CD8-positive, alpha-beta memory T cell (primary cell): ENCODE measurements at regions not wholly inside any gene's neighbourhood (a gene's known extent, or its start where the extent isn't known, plus 50 kb on each side); places are given as distances from the start of the nearest gene placed in this dataset.

Experiments
- CTCF ChIA-PET: fragments of 350-600 bp; sonication (Branson Sonifier 250); formaldehyde crosslinking; loops from one replicate; lab custom pipeline; 2021; ENCODE audit warnings: antibody characterized with exemption; lab: Charles Lee
- POLR2A ChIA-PET: fragments of 350-600 bp; sonication (Branson Sonifier 250); formaldehyde crosslinking; loops from one replicate; lab custom pipeline; 2021; ENCODE audit warnings: antibody characterized with exemption; lab: Charles Lee
- DNase-seq, 5 donors: peaks; one replicate each; pipeline versions ENCODE4 v3.0.0 to v3.0.0-alpha.2; 2020 to 2022; ENCODE audit warnings: mixed read lengths in 1 of 5
- H3K27ac ChIP-seq: one replicate; pipeline ENCODE4 v1.7.0; 2013; ENCODE audit warnings: low read depth, mild to moderate bottlenecking, low read length, moderate library complexity
- H3K27me3 ChIP-seq: 2 replicates; pipeline ENCODE4 v1.7.0; 2013; ENCODE audit warnings: low read length, mild to moderate bottlenecking; ENCODE audit not compliant: insufficient read depth, poor library complexity, severe bottlenecking
- H3K36me3 ChIP-seq: 2 replicates; pipeline ENCODE4 v1.7.0; 2013; ENCODE audit warnings: mild to moderate bottlenecking, low read length, moderate library complexity; ENCODE audit not compliant: insufficient read depth
- H3K4me1 ChIP-seq: 2 replicates; pipeline ENCODE4 v1.7.0; 2013; ENCODE audit warnings: mild to moderate bottlenecking, low read length, moderate library complexity; ENCODE audit not compliant: insufficient read depth
- H3K4me3 ChIP-seq: 2 replicates; pipeline ENCODE4 v1.7.0; 2013; ENCODE audit warnings: mild to moderate bottlenecking, low read length
- H3K9me3 ChIP-seq: 2 replicates; pipeline ENCODE4 v1.7.0; 2013; ENCODE audit warnings: mild to moderate bottlenecking, low read length
- H3K27ac Mint-ChIP-seq, 8 donors: one replicate each; pipeline ENCODE4 v1.8.0; 2020 to 2021; ENCODE audit warnings: mixed read lengths in 8 of 8, mild to moderate bottlenecking in 6 of 8, inconsistent platforms in 3 of 8, moderate library complexity in 3 of 8
- H3K27me3 Mint-ChIP-seq, 2 donors: one replicate each; pipeline ENCODE4 v1.8.0; 2020 to 2021; ENCODE audit warnings: mixed read lengths in 2 of 2, mild to moderate bottlenecking in 1 of 2, moderate library complexity in 1 of 2
- H3K36me3 Mint-ChIP-seq, 3 donors: one replicate each; pipeline ENCODE4 v1.8.0; 2020 to 2021; ENCODE audit warnings: mixed read lengths in 3 of 3, inconsistent platforms in 1 of 3, mild to moderate bottlenecking in 1 of 3
- H3K4me1 Mint-ChIP-seq, 3 donors: one replicate each; pipeline ENCODE4 v1.8.0; 2020 to 2021; ENCODE audit warnings: mixed read lengths in 3 of 3, inconsistent platforms in 1 of 3, mild to moderate bottlenecking in 1 of 3
- H3K4me3 Mint-ChIP-seq, 7 donors: one replicate each; pipeline ENCODE4 v1.8.0; 2020 to 2021; ENCODE audit warnings: mixed read lengths in 7 of 7, mild to moderate bottlenecking in 6 of 7, moderate library complexity in 4 of 7, inconsistent platforms in 2 of 7
- H3K9me3 Mint-ChIP-seq, 5 donors: one replicate each; pipeline ENCODE4 v1.8.0; 2020 to 2022; ENCODE audit warnings: mixed read lengths in 5 of 5, mild to moderate bottlenecking in 3 of 5, moderate library complexity in 2 of 5, inconsistent platforms in 1 of 5

DNA sequence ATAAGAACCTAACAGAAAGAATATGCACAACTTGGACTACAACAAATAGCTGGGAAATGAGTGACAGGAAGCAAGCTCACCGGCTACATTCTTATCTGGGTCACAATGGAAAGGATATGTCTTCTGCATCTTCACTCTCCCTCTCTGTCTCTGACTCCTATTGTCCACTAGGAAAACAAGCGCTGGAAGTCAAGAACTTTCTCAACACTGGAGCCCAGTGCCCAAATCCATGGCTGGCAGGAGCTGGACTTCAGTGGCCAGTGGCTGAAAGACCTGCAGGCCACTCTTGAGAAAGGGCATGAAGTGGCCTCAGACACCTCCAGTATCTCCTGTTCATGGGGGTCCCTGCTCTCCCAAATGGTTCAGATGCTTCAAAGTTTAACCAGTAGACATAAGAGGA is 62.0 kb downstream of the FAM50B start:
- DNase-seq, result no peak
- no peaks in the 10 kb centered on the region for H3K36me3 Mint-ChIP-seq
- peaks cover 28 to 30% (median 28%) of the 10 kb centered on the region in 3 donors for H3K4me1 Mint-ChIP-seq
- H3K9me3 Mint-ChIP-seq, result no peaks in the 10 kb centered on the region
- no peaks in the 10 kb centered on the region for H3K9me3 ChIP-seq
- CTCF ChIA-PET, result no interaction called here
- H3K36me3 ChIP-seq, result no peaks in the 10 kb centered on the region
- POLR2A ChIA-PET, result no interaction called here
- no peak overlapping the region for H3K4me3 Mint-ChIP-seq
- peaks cover 11 to 76% of the 10 kb centered on the region in 2 donors for H3K27me3 Mint-ChIP-seq
- H3K27ac ChIP-seq, result no peak overlapping the region
- H3K4me3 ChIP-seq, result no peak overlapping the region
- H3K27ac Mint-ChIP-seq, result no peak overlapping the region
- H3K4me1 ChIP-seq, result peaks cover 22% of the 10 kb centered on the region
- peaks cover 4% of the 10 kb centered on the region for H3K27me3 ChIP-seq

DNA sequence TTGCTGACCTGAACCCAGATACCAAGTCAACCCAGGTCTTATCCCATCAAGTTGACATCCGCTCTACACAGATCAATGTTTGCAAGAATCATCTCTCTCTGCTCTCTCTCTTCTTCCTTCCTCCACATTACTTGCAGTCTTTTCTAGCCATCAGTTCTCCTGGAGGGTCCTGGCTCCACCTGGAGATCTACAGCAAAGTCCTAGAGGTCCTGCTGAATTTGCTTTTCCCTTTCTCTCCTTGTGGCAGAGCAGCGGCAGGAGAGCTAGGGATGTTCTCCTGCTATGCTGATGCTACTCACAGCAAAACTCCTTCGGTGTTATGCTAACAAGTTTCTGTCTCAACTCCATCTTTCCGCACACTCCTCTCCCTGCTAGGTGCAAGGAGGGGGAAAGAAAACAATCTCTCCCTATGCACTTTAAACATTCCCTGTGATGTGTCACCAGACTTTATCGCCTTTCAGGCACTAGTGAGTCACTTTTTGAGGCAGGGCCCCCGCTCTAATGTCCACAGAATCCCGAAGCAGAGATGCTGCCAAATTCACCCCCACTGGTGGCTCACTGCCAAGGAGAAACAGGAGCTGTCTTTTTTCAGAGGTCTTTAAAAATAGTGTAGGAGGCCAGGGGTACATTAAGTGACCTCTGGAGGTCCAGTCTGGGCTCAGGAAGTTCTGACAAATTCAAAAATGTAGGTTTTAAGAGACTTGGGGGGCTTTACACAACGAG is 62.6 kb downstream of the FAM50B start:
- no peak for DNase-seq
- CTCF ChIA-PET, result no interaction called here
- Mint-ChIP-seq H3K4me3 (no peak overlapping the region), H3K27ac (no peak overlapping the region), H3K4me1 (peaks cover 27 to 36% (median 34%) of the 10 kb centered on the region in 3 donors), H3K36me3 (no peaks in the 10 kb centered on the region), H3K9me3 (no peaks in the 10 kb centered on the region), H3K27me3 (peaks cover 11 to 70% of the 10 kb centered on the region in 2 donors)
- H3K27ac ChIP-seq, result no peak overlapping the region
- H3K9me3 ChIP-seq, result no peaks in the 10 kb centered on the region
- peaks cover 24% of the 10 kb centered on the region for H3K4me1 ChIP-seq
- no peaks in the 10 kb centered on the region for H3K36me3 ChIP-seq
- H3K4me3 ChIP-seq, result no peak overlapping the region
- peaks cover 4% of the 10 kb centered on the region for H3K27me3 ChIP-seq
- POLR2A ChIA-PET, result no interaction called here

DNA sequence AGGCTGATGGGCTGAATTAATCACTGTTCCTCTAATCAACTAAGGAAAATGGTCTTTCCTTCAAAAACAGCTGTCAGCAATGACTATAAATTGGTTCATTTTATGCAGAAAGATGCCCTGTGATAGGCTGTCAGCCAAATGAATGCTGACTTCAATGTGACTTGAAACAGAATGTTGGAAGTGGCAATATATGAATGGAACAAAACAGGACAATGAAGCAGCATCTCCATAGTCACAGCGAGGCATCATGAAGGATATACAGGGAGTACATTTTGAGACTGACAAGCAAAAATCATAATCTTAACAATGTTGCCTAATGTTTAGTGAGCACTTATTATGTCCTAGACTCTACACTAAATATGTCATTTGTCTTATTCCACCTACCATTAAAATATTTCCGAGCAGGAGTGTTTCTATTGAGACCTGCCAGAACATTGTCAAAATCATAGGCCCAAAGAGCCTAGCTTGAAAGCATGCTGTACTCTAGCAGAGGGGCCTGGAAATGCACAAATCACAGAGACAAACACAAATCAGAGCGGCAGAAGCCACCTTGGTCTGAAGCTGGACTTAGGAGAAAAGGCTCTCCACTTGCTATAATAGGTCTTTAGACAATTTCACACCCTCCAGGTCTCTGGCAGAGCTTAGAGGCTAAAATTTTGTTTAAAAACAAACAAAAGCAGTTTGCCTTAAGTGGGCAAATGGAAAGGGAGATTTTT is 63.3 kb downstream of the FAM50B start:
- DNase-seq, result no peak
- Mint-ChIP-seq H3K4me3 (no peak overlapping the region), H3K36me3 (no peaks in the 10 kb centered on the region), H3K27ac (no peak overlapping the region), H3K4me1 (peaks cover 30 to 41% (median 36%) of the 10 kb centered on the region in 3 donors), H3K9me3 (no peaks in the 10 kb centered on the region), H3K27me3 (peaks cover 11 to 69% of the 10 kb centered on the region in 2 donors)
- H3K4me3 ChIP-seq, result no peak overlapping the region
- H3K27ac ChIP-seq, result no peak overlapping the region
- peaks cover 24% of the 10 kb centered on the region for H3K4me1 ChIP-seq
- ChIA-PET POLR2A (no interaction called here), CTCF (no interaction called here)
- H3K27me3 ChIP-seq, result peaks cover 4% of the 10 kb centered on the region
- H3K9me3 ChIP-seq, result no peaks in the 10 kb centered on the region
- H3K36me3 ChIP-seq, result no peaks in the 10 kb centered on the region

DNA sequence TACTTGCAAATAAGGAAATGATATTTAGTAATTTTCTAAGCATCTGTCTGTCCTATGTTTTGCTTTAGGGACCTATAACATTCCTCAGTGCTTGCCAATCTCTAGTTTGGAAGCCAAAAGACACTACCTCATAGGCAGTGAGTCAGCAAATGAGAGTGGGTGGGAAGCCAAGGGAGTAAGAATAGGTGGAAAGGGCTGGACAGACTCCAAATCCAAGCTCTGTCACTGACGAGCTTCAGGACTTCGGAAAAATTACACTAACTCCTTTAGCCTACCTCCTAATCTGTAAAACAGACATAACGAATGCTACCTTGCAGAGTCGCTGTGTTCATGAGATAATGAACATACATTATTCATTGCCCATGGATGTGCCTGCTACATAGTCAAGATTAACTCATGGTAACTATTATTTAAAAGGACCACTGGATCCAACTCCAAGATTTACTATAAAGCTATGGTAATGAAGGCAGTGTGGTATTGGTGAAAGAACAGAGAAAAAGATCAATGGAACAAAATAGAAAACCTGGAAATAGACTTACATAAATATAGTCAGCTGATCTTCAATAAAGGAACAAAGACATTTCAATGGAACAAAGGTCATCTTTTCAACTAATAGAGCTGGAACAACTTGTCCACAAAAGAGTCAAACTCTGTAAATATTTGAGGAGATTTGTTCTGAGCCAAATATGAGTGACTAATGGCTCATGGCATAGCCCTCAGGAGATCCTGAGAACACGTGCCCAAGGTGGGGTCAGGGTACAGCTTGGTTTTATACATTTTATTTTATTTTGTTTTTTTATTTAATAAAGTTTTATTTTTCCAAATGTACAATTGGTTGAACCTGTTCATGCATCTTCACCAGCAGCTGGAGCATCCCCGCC is 64.1 kb downstream of the FAM50B start:
- Mint-ChIP-seq H3K4me1 (peaks cover 30 to 41% (median 36%) of the 10 kb centered on the region in 3 donors), H3K9me3 (no peaks in the 10 kb centered on the region), H3K36me3 (no peaks in the 10 kb centered on the region), H3K4me3 (no peak overlapping the region), H3K27ac (no peak overlapping the region), H3K27me3 (peaks cover 11 to 61% of the 10 kb centered on the region in 2 donors)
- no peak for DNase-seq
- H3K27ac ChIP-seq, result no peak overlapping the region
- H3K4me3 ChIP-seq, result no peak overlapping the region
- ChIA-PET POLR2A (no interaction called here), CTCF (interaction anchor here (0.8 to 1.4 kb wide), 2 partner anchors 65 to 95 kb away, joined by 3 read pairs; no protein-coding TSS in a partner anchor)
- no peaks in the 10 kb centered on the region for H3K9me3 ChIP-seq
- H3K27me3 ChIP-seq, result peaks cover 4% of the 10 kb centered on the region
- H3K4me1 ChIP-seq, result peaks cover 24% of the 10 kb centered on the region
- H3K36me3 ChIP-seq, result no peaks in the 10 kb centered on the region

GRCh38 chr6:3913958-3914337 is 64.8 kb downstream of the FAM50B start:
- no peak overlapping the region for H3K4me3 ChIP-seq
- H3K4me1 ChIP-seq, result peaks cover 24% of the 10 kb centered on the region
- no peaks in the 10 kb centered on the region for H3K36me3 Mint-ChIP-seq
- CTCF ChIA-PET, result interaction anchor here (0.8 to 1.4 kb wide), 2 partner anchors 64 to 94 kb away, joined by 3 read pairs; no protein-coding TSS in a partner anchor
- no peak for DNase-seq
- H3K4me1 Mint-ChIP-seq, result peaks cover 30 to 41% (median 36%) of the 10 kb centered on the region in 3 donors
- H3K27ac Mint-ChIP-seq, result peak overlapping the region in 1 of 8 donors; percentile 15
- H3K27me3 ChIP-seq, result peaks cover 4% of the 10 kb centered on the region
- POLR2A ChIA-PET, result no interaction called here
- no peak overlapping the region for H3K27ac ChIP-seq
- H3K4me3 Mint-ChIP-seq, result peak overlapping the region in 3 of 7 donors; percentile 6 to 37 (median 13)
- H3K27me3 Mint-ChIP-seq, result peaks cover 11 to 58% of the 10 kb centered on the region in 2 donors
- H3K9me3 Mint-ChIP-seq, result no peaks in the 10 kb centered on the region
- H3K36me3 ChIP-seq, result no peaks in the 10 kb centered on the region
- no peaks in the 10 kb centered on the region for H3K9me3 ChIP-seq

DNA sequence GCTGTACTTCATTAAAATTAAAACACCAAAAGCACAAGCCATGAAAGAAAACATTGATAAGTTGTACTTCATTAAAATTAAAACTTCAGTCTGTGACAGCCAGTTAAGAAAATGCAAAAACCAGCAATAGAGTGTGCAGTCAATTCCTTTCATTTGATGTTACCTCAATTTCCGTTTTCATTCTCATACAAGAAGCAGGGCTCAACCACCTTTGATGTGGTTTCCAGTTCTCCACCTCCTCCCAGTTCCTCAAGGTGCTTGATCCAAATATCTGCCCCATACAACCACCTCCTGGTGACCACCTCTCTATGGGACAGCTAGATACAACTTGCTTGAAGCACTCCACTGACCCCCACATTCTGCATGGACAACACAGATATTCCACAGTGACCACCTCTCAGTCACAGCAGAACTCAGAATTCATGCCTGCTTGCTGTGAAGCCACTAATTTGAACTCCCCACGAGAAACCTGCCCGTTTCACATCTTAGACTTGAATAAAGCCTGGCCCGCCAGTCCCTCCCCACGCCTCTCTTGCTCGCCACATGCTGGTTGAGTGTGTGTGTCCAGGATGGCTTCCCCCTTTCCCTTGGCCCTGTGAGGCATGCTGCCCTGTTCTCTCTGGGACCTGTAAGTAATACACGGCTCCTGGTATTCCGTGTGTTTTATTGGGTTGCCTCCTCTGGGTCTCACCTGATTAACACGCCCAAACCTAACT is 66.1 kb downstream of the FAM50B start:
- CTCF ChIA-PET, result no interaction called here
- peak in 3 of 5 donors; percentile 11 to 59 (median 57) for DNase-seq
- POLR2A ChIA-PET, result no interaction called here
- H3K4me1 ChIP-seq, result peaks cover 24% of the 10 kb centered on the region
- Mint-ChIP-seq H3K36me3 (no peaks in the 10 kb centered on the region), H3K4me1 (peaks cover 30 to 41% (median 36%) of the 10 kb centered on the region in 3 donors), H3K27ac (peak overlapping the region in 5 of 8 donors; percentile 20 to 64 (median 43)), H3K9me3 (no peaks in the 10 kb centered on the region), H3K4me3 (peak overlapping the region in 6 of 7 donors; percentile 37 to 80 (median 69)), H3K27me3 (peaks cover 5 to 48% of the 10 kb centered on the region in 2 donors)
- H3K36me3 ChIP-seq, result no peaks in the 10 kb centered on the region
- peaks cover 4% of the 10 kb centered on the region for H3K27me3 ChIP-seq
- H3K4me3 ChIP-seq, result peak overlapping the region; percentile 32
- H3K9me3 ChIP-seq, result no peaks in the 10 kb centered on the region
- H3K27ac ChIP-seq, result no peak overlapping the region

DNA sequence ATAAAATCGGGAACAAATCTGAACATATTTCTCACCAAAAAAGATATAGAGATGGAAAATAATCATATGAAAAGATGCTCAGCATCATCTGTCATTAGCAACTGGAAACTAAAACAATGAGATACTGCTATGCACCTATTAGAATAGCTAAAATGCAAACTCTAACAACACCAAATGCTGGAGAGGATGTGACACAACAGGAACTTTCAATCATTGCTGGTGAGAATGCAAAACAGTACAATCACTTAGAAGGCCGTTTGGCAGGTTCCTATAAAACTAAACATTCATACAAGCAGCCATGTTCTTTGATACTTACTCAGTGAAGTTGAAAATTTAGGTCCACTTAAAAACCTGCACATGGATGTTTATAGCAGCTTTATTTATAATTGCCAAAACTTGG is 67.0 kb downstream of the FAM50B start:
- Mint-ChIP-seq H3K9me3 (no peaks in the 10 kb centered on the region), H3K36me3 (no peaks in the 10 kb centered on the region), H3K27me3 (peaks cover 3 to 42% of the 10 kb centered on the region in 2 donors), H3K4me1 (peaks cover 30 to 41% (median 36%) of the 10 kb centered on the region in 3 donors), H3K27ac (no peak overlapping the region), H3K4me3 (peak overlapping the region in 1 of 7 donors; percentile 80)
- Histone ChIP-seq H3K27me3 (peaks cover 4% of the 10 kb centered on the region), H3K4me1 (peaks cover 24% of the 10 kb centered on the region), H3K4me3 (no peak overlapping the region), H3K36me3 (no peaks in the 10 kb centered on the region), H3K9me3 (no peaks in the 10 kb centered on the region), H3K27ac (no peak overlapping the region)
- ChIA-PET POLR2A (no interaction called here), CTCF (no interaction called here)
- no peak for DNase-seq
